ENCODE measurements at regions not wholly inside any gene's neighbourhood (a gene's known extent, or its start where the extent isn't known, plus 50 kb on each side); places are given as distances from the start of the nearest gene placed in this dataset.

DNA sequence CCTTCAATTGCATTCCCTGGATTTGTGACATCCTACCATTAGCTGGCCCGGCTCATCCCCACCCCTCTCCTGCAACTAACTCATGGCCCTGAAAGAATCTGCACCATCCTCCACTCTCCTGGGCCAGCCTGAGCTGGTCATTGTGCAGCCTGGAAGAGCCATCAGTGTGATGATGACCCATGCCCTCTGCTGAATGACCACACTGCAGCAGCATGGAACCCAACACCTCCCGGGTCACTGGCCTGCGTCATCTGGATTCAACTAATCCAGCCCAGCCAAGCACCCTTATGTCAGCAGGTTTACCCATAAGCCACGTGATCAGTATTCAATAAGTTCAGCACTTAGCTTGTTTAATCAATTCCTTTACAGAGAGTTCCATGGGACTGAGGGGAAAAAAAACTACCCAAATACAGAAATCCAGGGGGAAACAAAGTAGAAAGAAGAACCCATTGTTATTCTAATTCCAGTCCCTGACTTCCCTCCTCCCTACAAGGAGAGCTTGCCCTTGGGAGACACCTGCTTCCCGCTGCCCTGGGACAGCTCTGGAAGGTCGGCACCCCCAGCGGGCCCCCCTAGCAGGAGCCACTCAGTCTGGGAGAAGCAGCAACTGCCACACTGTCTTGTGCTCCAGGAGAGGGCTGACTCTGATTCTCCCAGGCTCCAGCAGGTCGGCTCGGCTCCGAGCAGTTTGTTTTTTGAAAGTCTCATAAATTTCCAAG, 309.1 kb upstream of the TLE3 start:
- TF ChIP-seq, protein P1, sequence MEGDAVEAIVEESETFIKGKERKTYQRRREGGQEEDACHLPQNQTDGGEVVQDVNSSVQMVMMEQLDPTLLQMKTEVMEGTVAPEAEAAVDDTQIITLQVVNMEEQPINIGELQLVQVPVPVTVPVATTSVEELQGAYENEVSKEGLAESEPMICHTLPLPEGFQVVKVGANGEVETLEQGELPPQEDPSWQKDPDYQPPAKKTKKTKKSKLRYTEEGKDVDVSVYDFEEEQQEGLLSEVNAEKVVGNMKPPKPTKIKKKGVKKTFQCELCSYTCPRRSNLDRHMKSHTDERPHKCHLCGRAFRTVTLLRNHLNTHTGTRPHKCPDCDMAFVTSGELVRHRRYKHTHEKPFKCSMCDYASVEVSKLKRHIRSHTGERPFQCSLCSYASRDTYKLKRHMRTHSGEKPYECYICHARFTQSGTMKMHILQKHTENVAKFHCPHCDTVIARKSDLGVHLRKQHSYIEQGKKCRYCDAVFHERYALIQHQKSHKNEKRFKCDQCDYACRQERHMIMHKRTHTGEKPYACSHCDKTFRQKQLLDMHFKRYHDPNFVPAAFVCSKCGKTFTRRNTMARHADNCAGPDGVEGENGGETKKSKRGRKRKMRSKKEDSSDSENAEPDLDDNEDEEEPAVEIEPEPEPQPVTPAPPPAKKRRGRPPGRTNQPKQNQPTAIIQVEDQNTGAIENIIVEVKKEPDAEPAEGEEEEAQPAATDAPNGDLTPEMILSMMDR (IDR thresholded peaks at IDR 0.05; ENCODE audit: extremely low read depth, missing control alignments) = no peak
- DNase-seq (ENCODE audit: low spot score) = no peak

DNA sequence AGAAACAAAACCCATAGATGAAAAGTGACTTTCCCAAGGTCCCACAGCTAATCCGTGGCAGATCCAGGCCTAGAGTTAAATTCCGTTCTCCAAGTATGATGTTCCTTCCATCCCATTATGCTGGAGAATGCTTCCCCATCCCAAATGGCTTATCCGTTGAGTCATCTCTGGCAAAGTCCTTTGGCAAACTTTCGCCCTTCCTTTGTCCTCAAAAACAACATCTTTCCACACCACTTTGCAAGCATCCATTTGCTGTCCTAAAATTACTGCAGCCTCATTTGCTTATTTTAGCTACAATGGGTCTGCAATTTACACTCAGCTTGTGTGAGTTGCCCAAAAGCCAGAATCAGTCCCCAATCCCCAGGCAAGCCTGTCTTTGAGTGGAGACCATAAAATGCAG, 304.0 kb upstream of the TLE3 start:
- DNase-seq (ENCODE audit: low spot score) = no peak
- TF ChIP-seq, protein P1 (IDR thresholded peaks at IDR 0.05; ENCODE audit: extremely low read depth, missing control alignments) = no peak

DNA sequence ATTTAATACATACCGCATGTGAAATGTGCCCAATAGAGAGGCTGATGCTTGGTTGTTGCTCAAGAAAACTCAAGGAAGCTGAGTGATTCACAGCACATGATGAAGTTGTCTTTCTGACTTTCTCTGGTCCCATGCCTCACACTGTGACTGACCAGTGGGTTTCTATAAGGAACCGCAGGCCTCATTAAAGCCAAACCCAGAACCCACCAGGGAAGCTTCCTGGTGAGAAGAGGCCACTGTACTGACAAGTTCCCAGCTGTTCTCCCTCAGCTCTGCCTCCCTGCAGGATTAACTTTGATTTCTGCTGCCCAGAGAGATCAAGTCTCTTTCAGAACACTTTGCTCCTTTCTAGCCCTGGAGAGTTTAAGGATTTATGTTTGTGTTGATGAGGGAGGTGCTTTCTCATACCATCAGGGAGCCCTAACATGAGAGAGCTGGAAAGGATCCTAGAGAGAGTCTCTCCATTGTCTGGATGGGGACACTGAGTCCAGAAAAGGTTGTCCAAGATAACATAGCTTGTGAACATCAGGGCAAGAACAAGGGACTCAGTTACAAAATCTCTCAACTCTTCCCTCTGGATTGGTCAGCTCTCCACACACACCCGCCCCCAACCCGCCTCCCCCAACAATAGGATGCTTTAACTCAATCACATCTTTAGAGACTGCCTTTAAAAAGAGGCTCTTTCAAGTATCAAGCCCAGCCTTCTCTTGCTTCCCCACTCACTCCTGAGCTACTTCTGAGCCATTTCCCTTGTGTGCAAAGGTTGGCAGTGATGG, 303.2 kb upstream of the TLE3 start:
- no peak for DNase-seq (ENCODE audit: low spot score)
- TF ChIP-seq, protein P1 (IDR thresholded peaks at IDR 0.05; ENCODE audit: extremely low read depth, missing control alignments) = no peak

DNA sequence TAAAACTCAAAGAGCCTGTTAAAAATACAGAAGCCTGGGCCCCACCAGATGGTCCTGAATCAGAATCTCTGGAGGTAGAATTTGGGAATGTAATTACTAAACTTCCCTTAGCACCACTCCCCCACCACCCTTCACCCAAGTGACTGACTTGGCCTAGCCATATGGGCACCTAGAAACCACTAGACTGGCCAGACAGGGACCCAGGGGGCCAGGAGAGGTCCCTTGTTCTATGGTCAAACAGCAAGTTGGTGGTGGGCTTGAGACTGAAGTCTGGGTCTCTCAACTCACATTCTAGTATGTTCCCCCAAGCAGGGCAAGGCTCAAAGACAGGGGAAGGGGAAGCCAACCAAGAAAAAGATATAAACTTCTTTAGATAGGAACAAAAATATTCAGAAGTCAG, 301.5 kb upstream of the TLE3 start:
- DNase-seq (ENCODE audit: low spot score) = no peak

DNA sequence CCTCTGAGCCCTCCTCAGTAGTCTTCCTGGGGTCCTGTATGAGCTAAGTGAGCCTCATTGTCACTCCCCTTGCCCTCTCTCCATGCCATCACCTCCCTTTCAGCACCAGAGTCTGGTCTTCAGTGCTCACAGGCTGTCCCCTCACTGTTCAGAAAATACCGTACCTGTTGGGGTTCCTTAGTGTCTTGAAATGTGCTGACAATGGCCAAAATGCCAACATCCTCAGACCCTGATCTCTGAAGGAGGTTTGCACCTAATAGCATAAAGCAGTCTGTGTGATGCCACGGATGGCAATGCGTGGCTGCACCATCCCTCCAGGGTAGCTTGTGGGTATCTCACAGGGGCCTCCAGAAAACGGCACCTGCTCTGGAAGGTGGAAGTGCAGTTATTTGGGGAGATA, 301.0 kb upstream of the TLE3 start:
- TF ChIP-seq, protein P1 (IDR thresholded peaks at IDR 0.05; ENCODE audit: extremely low read depth, missing control alignments) = no peak
- no peak for DNase-seq (ENCODE audit: low spot score)

More for the DNA sequence above, 301.5 kb upstream of the TLE3 start:
- TF ChIP-seq, protein P1 (IDR thresholded peaks at IDR 0.05; ENCODE audit: extremely low read depth, missing control alignments) = no peak

DNA sequence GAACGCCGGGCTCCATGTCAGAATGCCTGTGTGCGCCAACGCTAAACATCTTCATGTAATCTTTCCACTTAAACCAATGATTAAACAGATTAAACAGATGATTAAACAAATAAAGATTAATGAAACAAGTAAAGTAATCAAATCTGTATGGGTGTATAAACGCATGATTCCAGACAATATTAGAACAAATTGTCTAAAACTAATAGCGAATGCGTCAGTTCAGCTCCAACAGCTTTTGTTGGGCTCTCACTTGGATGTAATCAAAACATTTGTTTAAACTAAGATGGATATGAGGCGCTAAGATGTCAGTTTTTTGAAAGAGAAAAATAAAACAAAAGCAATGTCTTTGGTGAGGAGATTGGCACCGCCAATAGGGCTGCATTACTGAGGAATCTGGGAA, 299.1 kb upstream of the TLE3 start:
- TF ChIP-seq, protein P1 (IDR thresholded peaks at IDR 0.05; ENCODE audit: extremely low read depth, missing control alignments) = no peak
- no peak for DNase-seq (ENCODE audit: low spot score)

DNA sequence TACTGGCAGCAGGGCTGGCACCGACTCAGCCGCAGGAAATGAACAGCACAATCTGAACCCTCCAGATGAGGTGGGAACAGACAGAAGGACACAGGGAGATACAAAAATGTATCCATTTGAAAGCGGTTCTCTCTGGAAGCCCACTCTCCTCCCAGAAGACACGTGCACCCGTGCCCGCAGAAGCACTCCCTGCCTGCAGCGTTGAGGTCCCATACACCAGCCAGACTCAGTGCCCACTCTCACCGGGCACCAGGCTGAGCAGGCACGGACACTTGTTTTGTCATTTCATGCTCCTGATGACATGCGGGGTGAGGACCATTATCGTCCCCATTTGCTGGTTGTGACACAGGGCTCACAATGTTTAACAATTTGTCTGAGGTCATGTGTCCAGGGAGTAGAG, 297.4 kb upstream of the TLE3 start:
- TF ChIP-seq, protein P1 (IDR thresholded peaks at IDR 0.05; ENCODE audit: extremely low read depth, missing control alignments) = no peak

More for the DNA sequence above, 297.4 kb upstream of the TLE3 start:
- DNase-seq (ENCODE audit: low spot score) = no peak
